OCI-LY3 (cell line): ENCODE measurements at regions not wholly inside any gene's neighbourhood (a gene's known extent, or its start where the extent isn't known, plus 50 kb on each side); places are given as distances from the start of the nearest gene placed in this dataset.
"Not testable (repeated sequence)": the region's sequence is repeated elsewhere in the genome, so short reads cannot be mapped to it uniquely, and the experiment has no call there.

Experiments used
- H2AFZ ChIP-seq: fragments of 200-600, 300-600 bp; shearing (Covaris generic); 2 replicates; pipeline ENCODE4 v1.6.0; 2014; ENCODE audit warnings: antibody characterized with exemption, low read depth, low read length
- H3K27ac ChIP-seq: fragments of 200-600, 300-600 bp; sonication (generic); 2 replicates; pipeline ENCODE4 v1.5.1; 2014; ENCODE audit warnings: mild to moderate bottlenecking, low read length, moderate library complexity, mixed read lengths
- H3K27me3 ChIP-seq: fragments of 200-600, 300-600 bp; sonication (generic); 2 replicates; pipeline ENCODE4 v1.6.1; 2014; ENCODE audit warnings: low read depth, low read length, mixed read lengths
- H3K36me3 ChIP-seq: fragments of 200-600, 300-600 bp; sonication (generic); replicated peaks from 2 replicates; pipeline ENCODE3; 2014; ENCODE audit warnings: low read depth, low read length, mixed read lengths
- H3K4me1 ChIP-seq: fragments of 300-600, 200-600 bp; sonication (generic); 2 replicates; pipeline ENCODE4 v1.6.1; 2014; ENCODE audit warnings: low read length, mixed read lengths
- H3K4me2 ChIP-seq: fragments of 200-600, 300-600 bp; sonication (generic); 2 replicates; pipeline ENCODE4 v1.6.1; 2014; ENCODE audit warnings: low read length, mixed read lengths
- H3K4me3 ChIP-seq: fragments of 300-600, 200-600 bp; sonication (generic); 2 replicates; pipeline ENCODE4 v1.5.1; 2014; ENCODE audit warnings: antibody characterized with exemption, mild to moderate bottlenecking, low read length, moderate library complexity
- H3K79me2 ChIP-seq: fragments of 300-600, 200-600 bp; shearing (Covaris generic); 2 replicates; pipeline ENCODE4 v1.6.1; 2014; ENCODE audit warnings: mild to moderate bottlenecking, low read length, mixed read lengths
- H3K9ac ChIP-seq: fragments of 300-600, 200-600 bp; shearing (Covaris generic); 2 replicates; pipeline ENCODE4 v1.6.0; 2014; ENCODE audit warnings: mild to moderate bottlenecking, low read length, moderate library complexity
- H3K9me3 ChIP-seq: fragments of 200-600, 300-600 bp; shearing (Covaris generic); 2 replicates; pipeline ENCODE4 v1.6.1; 2014; ENCODE audit warnings: low read length, mixed read lengths; ENCODE audit not compliant: insufficient read depth
- H4K20me1 ChIP-seq: fragments of 200-600, 300-600 bp; sonication (generic); 2 replicates; pipeline ENCODE4 v1.6.1; 2016; ENCODE audit warnings: low read length, mixed read lengths; ENCODE audit not compliant: insufficient read depth

GRCh38 chr16:16618963-16619465 is 240.1 kb downstream of the NPIPA7 start:
- not testable (repeated sequence) for H2AFZ ChIP-seq, H3K4me1 ChIP-seq, H3K79me2 ChIP-seq, H3K27ac ChIP-seq, H3K9ac ChIP-seq, H3K27me3 ChIP-seq, H4K20me1 ChIP-seq, H3K4me2 ChIP-seq, H3K9me3 ChIP-seq, H3K4me3 ChIP-seq, H3K36me3 ChIP-seq

DNA sequence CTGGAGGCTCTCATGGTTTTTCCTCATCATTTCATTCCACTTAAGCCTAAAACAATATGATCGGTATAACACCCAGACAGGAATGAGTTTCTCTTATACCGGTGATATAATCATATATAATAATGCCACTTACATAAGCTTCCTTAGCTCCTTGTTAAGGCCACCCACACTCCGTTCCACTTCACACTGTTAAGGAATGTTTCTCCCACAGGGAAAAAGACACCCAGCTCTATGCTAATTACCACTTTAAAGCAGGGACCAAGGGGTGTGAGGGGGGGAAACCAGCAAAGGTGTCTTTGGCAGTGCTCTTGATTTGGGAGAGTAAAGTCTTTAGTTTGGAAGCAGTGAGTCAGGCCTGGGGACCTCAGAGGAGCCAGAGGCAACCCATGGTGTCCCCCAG is 245.4 kb downstream of the NPIPA7 start:
- H3K36me3 ChIP-seq, H3K27ac ChIP-seq, H3K27me3 ChIP-seq, H3K79me2 ChIP-seq, H3K4me2 ChIP-seq, H3K4me1 ChIP-seq, H2AFZ ChIP-seq, H3K9ac ChIP-seq, H3K9me3 ChIP-seq, H3K4me3 ChIP-seq, H4K20me1 ChIP-seq: not testable (repeated sequence)

GRCh38 chr16:16625140-16625539 is 246.2 kb downstream of the NPIPA7 start:
- not testable (repeated sequence) for H2AFZ ChIP-seq, H3K79me2 ChIP-seq, H3K4me3 ChIP-seq, H3K27ac ChIP-seq, H4K20me1 ChIP-seq, H3K36me3 ChIP-seq, H3K27me3 ChIP-seq, H3K4me2 ChIP-seq, H3K9me3 ChIP-seq, H3K4me1 ChIP-seq, H3K9ac ChIP-seq

DNA sequence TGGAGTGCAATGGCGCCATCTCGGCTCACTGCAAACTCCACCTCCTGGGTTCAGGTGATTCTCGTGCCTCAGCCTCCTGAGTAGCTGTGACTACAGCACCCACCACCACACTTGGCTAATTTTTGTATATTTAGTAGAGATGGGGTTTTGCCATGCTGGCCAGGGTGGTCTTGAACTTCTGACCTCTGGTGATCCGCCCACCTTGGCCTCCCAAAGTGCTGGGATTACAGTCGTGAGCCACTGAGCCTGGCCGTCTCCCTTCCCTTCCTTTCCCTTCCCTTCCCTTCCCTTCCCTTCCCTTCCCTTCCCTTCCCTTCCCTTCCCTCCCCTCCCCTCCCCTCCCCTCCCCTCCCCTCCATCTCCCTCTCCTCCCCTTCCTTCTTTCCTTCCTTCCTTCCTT is 248.9 kb downstream of the NPIPA7 start:
- H3K4me2 ChIP-seq, H3K27ac ChIP-seq, H3K36me3 ChIP-seq, H3K9ac ChIP-seq, H3K4me1 ChIP-seq, H4K20me1 ChIP-seq, H3K4me3 ChIP-seq, H2AFZ ChIP-seq, H3K27me3 ChIP-seq, H3K79me2 ChIP-seq, H3K9me3 ChIP-seq: not testable (repeated sequence)

DNA sequence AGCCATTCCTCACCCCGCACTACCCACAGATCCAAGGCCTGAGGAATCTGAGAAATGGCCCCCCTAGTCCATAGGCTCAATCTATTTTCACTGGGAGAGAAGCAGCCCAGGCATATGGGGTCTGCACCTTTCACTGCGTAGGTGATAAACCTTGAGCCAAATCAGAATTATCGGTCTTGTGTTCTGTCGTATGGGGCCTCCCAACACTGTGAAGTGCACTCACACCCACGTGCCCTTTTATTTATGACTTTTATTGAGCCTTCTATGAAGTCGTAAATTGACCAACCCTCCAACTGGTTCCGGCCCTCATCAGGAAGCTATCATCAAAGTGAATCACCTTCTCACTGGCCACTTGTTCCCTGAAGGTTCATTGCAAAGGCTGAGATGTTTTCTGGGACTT is 259.3 kb downstream of the NPIPA7 start:
- not testable (repeated sequence) for H3K79me2 ChIP-seq, H3K4me3 ChIP-seq, H3K9me3 ChIP-seq, H4K20me1 ChIP-seq, H2AFZ ChIP-seq, H3K36me3 ChIP-seq, H3K4me1 ChIP-seq, H3K4me2 ChIP-seq, H3K27ac ChIP-seq, H3K9ac ChIP-seq, H3K27me3 ChIP-seq

GRCh38 chr16:16638714-16639113 is 259.8 kb downstream of the NPIPA7 start:
- H3K27me3 ChIP-seq, H3K4me3 ChIP-seq, H3K36me3 ChIP-seq, H3K9ac ChIP-seq, H3K4me2 ChIP-seq, H3K4me1 ChIP-seq, H3K27ac ChIP-seq, H3K9me3 ChIP-seq, H3K79me2 ChIP-seq, H2AFZ ChIP-seq, H4K20me1 ChIP-seq: not testable (repeated sequence)

DNA sequence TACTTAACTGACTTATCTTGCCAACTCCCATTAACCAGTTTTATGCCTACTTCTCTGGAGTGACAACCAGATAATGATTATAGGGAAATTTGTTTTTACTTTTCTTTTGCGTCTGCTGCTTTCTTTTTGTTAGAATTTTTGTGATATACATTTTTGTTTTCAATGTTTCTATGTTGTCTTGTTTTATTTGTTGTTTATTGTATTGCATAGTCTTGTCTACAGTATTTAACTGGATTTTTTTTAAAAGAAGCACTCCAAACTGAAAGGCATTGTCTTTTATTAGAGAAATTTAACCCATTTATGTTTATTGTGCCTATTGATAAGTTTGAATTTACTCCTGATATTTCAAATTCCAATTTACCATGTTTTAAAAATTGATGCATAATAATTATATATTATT is 264.9 kb downstream of the NPIPA7 start:
- not testable (repeated sequence) for H3K4me1 ChIP-seq, H3K4me2 ChIP-seq, H2AFZ ChIP-seq, H3K27ac ChIP-seq, H3K9ac ChIP-seq, H3K36me3 ChIP-seq, H3K9me3 ChIP-seq, H3K4me3 ChIP-seq, H3K79me2 ChIP-seq, H4K20me1 ChIP-seq, H3K27me3 ChIP-seq

- not testable (repeated sequence) for H2AFZ ChIP-seq, H3K36me3 ChIP-seq, H3K27me3 ChIP-seq, H4K20me1 ChIP-seq, H3K79me2 ChIP-seq, H3K9me3 ChIP-seq, H3K4me1 ChIP-seq, H3K9ac ChIP-seq, H3K4me3 ChIP-seq, H3K4me2 ChIP-seq, H3K27ac ChIP-seq
Measured at GRCh38 chr16:16648002-16648401, 269.1 kb downstream of the NPIPA7 start.

DNA sequence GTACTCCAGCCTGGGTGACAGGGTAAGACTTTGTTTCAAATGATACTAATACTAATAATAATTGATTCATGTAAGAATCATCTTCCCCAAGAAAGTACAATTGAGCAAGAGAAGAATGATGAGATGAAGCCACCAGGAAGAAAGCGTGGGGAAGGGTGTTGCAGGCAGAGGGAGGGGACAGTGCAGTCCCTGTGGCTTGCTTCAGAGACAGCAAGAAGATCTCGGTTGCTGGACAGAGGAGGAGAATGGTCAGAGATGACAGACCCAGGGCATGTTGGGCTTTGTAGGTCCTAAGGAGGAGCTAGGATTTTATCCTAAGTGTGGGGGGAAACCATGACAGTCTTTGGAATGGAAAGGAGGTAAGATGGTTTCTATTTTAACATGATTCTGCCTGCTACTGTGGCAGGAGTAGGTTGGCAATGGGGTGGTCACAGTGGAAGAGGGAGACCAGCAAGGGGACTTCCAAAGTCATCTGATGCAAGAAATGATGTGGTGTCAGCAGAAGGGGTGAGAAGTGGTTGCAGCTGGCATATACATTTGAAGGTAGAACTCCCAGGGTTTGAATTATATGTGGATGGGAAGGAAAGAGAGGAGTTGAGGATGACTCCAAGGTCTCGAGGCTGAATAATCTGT is 293.4 kb downstream of the NPIPA7 start:
- not testable (repeated sequence) for H3K4me3 ChIP-seq, H3K27ac ChIP-seq, H3K79me2 ChIP-seq, H3K9me3 ChIP-seq, H3K9ac ChIP-seq, H3K4me2 ChIP-seq, H3K27me3 ChIP-seq, H3K4me1 ChIP-seq, H2AFZ ChIP-seq, H4K20me1 ChIP-seq, H3K36me3 ChIP-seq

- not testable (repeated sequence) for H3K27ac ChIP-seq, H3K79me2 ChIP-seq, H2AFZ ChIP-seq, H3K9ac ChIP-seq, H3K27me3 ChIP-seq, H3K36me3 ChIP-seq, H3K4me1 ChIP-seq, H3K9me3 ChIP-seq, H3K4me2 ChIP-seq, H4K20me1 ChIP-seq, H3K4me3 ChIP-seq
Measured at GRCh38 chr16:16674820-16675219, 295.9 kb downstream of the NPIPA7 start.
